Pancreas (tissue), 10 donors: ENCODE measurements at regions not wholly inside any gene's neighbourhood (a gene's known extent, or its start where the extent isn't known, plus 50 kb on each side); places are given as distances from the start of the nearest gene placed in this dataset.
A peak's percentile ranks its signal among the peaks of the same experiment; 100 is the strongest.

Source experiments
- ATAC-seq, 4 donors: fragments of 200-7000 bp; cut with Tn5 transposase; one replicate each; pipeline versions ENCODE4 v1.8.0 to v1.9.1; 2020; ENCODE audit warnings: mild to moderate bottlenecking in 4 of 4, moderate library complexity in 4 of 4
- DNase-seq, 6 donors: peaks; one replicate each; pipeline ENCODE4 v3.0.0-alpha.2; 2020
- FAIRE-seq: peaks from 2 replicates; lab custom pipeline; 2012; peaks lifted over from hg19 to GRCh38; lab: Jason Lieb, UNC
- H3K27ac ChIP-seq, 4 donors: fragments of 200-600 bp; sonication (generic); 1 replicate in 3 of 4; 2 replicates in 1 of 4; pipeline versions ENCODE4 v1.5.0 to v1.8.0; 2020
- H3K27me3 ChIP-seq, 4 donors: fragments of 200-600 bp; one replicate each; pipeline ENCODE4 v1.8.0; 2021
- H3K36me3 ChIP-seq, 3 donors: fragments of 200-600 bp; sonication (generic) in 1 of 3; one replicate each; pipeline versions ENCODE4 v1.5.0 to v1.8.0; 2020 to 2021
- H3K4me1 ChIP-seq, 3 donors: fragments of 200-600 bp; one replicate each; pipeline ENCODE4 v1.8.0; 2021
- H3K4me3 ChIP-seq, 4 donors: fragments of 200-600 bp; sonication (generic) in 2 of 4; one replicate each; pipeline versions ENCODE4 v1.5.0 to v1.8.0; 2020 to 2021
- H3K9me3 ChIP-seq, 4 donors: fragments of 200-600 bp; one replicate each; pipeline ENCODE4 v1.8.0; 2021
- CTCF ChIP-seq, 4 donors: fragments of 200-600 bp; sonication (generic) in 3 of 4; IDR thresholded peaks; one replicate each; pipeline versions ENCODE4 v1.5.0 to v1.8.0; 2021; ENCODE audit warnings: antibody characterized with exemption in 4 of 4
- WGBS, 2 donors: extraction: QIAGEN DNeasy Blood & Tissue Kit; methylation state at CpG; one replicate each; pipeline ENCODE4 v1.1.7; 2013; 5-methylcytosine and 5-hydroxymethylcytosine counted together
- intact Hi-C, 3 donors: fragments of 100-400 bp; cut with DNase I; formaldehyde crosslinking; loops; one replicate each; pipeline versions ENCODE4 v1.11.1 to v1.14.2; 2022
- donor health status: healthy with polysubstance abuse.
- donor health status: DM: no; HTN: no; CAD: no; lungs with moderate emphysema.
- donor health status: DM: no; HTN: no; CAD: no.
- donor health status: control.
- donor health status: control.
- donor health status: Bipolar disorder and iron deficiency.
- donor health status: DM: yes; HTN: yes; CAD: no.
- donor health status: DM: no; HTN: no; CAD: no.
- donor health status: DM: no; HTN: no; CAD: no.
- donor health status: DM: yes; HTN: yes; CAD: no.

DNA sequence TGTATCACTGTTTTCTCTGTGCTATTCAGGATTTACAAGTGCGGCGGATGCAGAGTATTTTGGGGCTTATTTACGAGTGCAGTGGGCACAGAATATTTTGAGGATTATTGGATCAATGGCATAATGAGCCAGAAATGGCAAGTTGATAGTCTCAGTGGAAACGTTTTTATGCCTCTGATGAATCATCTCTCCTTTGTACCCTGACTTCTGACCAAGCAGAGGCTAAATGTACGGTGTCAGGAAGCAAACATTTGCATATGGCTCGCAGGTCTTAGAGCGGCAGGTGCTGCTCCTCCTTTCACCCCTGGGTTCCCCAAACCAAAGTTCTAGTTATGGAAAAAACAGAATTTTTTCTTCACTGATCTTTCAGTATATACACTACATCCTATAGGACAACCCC is 94.5 kb downstream of the LIG4 start:
- no peak for FAIRE-seq
- H3K27ac ChIP-seq, result no peak overlapping the region
- no peaks in the 10 kb centered on the region for H3K36me3 ChIP-seq
- H3K27me3 ChIP-seq, result no peaks in the 10 kb centered on the region
- H3K4me3 ChIP-seq, result no peak overlapping the region
- no peaks in the 10 kb centered on the region for H3K4me1 ChIP-seq
- WGBS, 2 donors, result 62 to 68% methylated on average over 7 of the region's 7 CpGs
- no peaks in the 10 kb centered on the region for H3K9me3 ChIP-seq
- intact Hi-C loops, result no loop called here
- TF ChIP-seq CTCF (IDR thresholded peaks at IDR 0.05), result no peak
- no peak for ATAC-seq
- DNase-seq, result no peak

GRCh38 chr13:108120302-108120701 is 95.0 kb downstream of the LIG4 start:
- Histone ChIP-seq H3K27me3 (no peaks in the 10 kb centered on the region), H3K4me3 (no peak overlapping the region), H3K27ac (no peak overlapping the region), H3K9me3 (no peaks in the 10 kb centered on the region), H3K4me1 (no peaks in the 10 kb centered on the region), H3K36me3 (no peaks in the 10 kb centered on the region)
- intact Hi-C loops, result no loop called here
- FAIRE-seq, result no peak
- no peak for TF ChIP-seq CTCF (IDR thresholded peaks at IDR 0.05)
- no peak for ATAC-seq
- DNase-seq, result no peak
- WGBS, 2 donors, result 61 to 62% methylated on average over 6 of the region's 6 CpGs

GRCh38 chr13:108115738-108116137 is 99.6 kb downstream of the LIG4 start:
- Histone ChIP-seq H3K4me3 (no peak overlapping the region), H3K27ac (no peak overlapping the region), H3K36me3 (no peaks in the 10 kb centered on the region), H3K4me1 (no peaks in the 10 kb centered on the region), H3K27me3 (no peaks in the 10 kb centered on the region), H3K9me3 (no peaks in the 10 kb centered on the region)
- ATAC-seq, result no peak
- DNase-seq, result no peak
- FAIRE-seq, result no peak
- WGBS, 2 donors, result 75 to 90% methylated on average over 1 of the region's 1 CpG
- intact Hi-C loops, result no loop called here
- no peak for TF ChIP-seq CTCF (IDR thresholded peaks at IDR 0.05)

- no peaks in the 10 kb centered on the region for H3K36me3 ChIP-seq
- 69 to 70% methylated on average over 4 of the region's 4 CpGs for WGBS, 2 donors
- H3K27me3 ChIP-seq, result no peaks in the 10 kb centered on the region
- no peaks in the 10 kb centered on the region for H3K9me3 ChIP-seq
- no peak overlapping the region for H3K27ac ChIP-seq
- H3K4me1 ChIP-seq, result no peaks in the 10 kb centered on the region
- FAIRE-seq (no peak), DNase-seq (no peak), ATAC-seq (no peak)
- no peak for TF ChIP-seq CTCF (IDR thresholded peaks at IDR 0.05)
- H3K4me3 ChIP-seq, result no peak overlapping the region
- intact Hi-C loops, result no loop called here
These were observed 101.9 kb downstream of the LIG4 start for GRCh38 chr13:108113407-108113806.

GRCh38 chr13:108104736-108105135 is 110.6 kb downstream of the LIG4 start:
- Histone ChIP-seq H3K4me1 (no peaks in the 10 kb centered on the region), H3K27ac (no peak overlapping the region), H3K9me3 (no peaks in the 10 kb centered on the region), H3K27me3 (no peaks in the 10 kb centered on the region), H3K4me3 (no peak overlapping the region), H3K36me3 (no peaks in the 10 kb centered on the region)
- 21 to 33% methylated on average over 2 of the region's 2 CpGs for WGBS, 2 donors
- FAIRE-seq, result peak; percentile 5
- ATAC-seq, result no peak
- no peak for TF ChIP-seq CTCF (IDR thresholded peaks at IDR 0.05)
- DNase-seq, result no peak
- intact Hi-C loops, result no loop called here
